GM04503 (cell line): ENCODE measurements at regions not wholly inside any gene's neighbourhood (a gene's known extent, or its start where the extent isn't known, plus 50 kb on each side); places are given as distances from the start of the nearest gene placed in this dataset.
A peak's percentile ranks its signal among the peaks of the same experiment; 100 is the strongest.
"Not testable (repeated sequence)": the region's sequence is repeated elsewhere in the genome, so short reads cannot be mapped to it uniquely, and the experiment has no call there.

Experiments
- DNase-seq: peaks from one replicate; pipeline ENCODE4 v3.0.0-alpha.2; 2012; ENCODE audit warnings: low read depth

- no peak for DNase-seq
Measured at GRCh38 chr20:26216025-26216424, 519.4 kb upstream of the ZNF337 start.

DNA sequence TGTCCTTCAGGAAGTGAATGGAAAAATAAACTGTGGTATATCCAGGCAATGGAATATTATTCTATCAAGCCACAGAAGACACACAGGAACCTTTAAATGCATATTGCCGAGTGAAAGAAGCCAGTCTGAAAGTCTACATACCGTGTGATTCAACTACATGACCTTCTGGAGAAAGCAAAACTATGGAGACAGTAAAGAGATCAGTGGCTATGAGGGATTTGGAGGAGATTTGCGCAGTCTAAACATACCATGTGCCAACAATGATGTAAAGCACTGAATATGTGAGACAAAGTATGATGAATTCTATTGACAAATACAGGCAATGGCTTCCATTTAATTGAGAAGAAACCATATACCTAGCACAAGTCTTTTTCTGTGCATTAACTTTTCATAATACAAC, 518.3 kb upstream of the ZNF337 start:
- DNase-seq = no peak

- DNase-seq = no peak
Measured at GRCh38 chr20:26209171-26209941, 512.7 kb upstream of the ZNF337 start.

DNA sequence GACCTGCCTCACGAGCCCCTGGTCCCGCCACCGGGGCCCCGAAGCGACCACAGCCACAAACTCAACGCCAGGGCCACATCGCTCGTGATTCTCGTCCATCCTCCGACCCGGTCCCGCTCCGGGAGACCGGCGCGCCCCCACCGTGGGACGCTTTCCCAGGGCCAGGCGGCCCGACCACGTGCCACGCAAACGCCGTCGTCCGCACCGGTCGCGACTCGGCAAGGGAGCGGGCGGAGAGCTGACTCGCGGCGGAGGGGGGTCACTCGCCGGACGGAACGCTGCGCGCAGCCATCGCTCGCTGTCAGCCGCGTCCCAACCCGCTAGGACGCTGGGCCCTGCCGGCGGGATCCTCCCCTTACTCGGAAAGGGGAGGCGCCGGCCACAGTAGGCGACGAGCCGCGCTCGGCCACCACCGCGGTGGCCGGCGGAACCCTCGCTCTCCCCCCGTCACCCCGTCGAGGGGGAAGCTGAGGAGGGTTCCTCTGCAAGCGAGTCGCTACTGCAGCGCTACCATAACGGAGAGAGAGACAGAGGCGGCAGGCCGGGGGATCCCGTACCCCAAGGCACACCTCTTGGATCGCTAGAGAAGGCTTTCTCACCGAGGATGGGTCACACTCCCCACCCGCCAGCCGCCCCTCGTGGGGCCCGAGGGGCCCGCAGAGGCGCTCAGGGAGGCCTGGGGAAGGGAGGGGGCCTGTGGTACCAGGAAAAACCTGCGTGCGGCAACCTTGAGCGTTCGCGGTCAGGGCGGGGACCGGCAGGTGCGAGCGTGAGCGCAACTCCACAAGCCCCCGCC, 511.8 kb upstream of the ZNF337 start:
- no peak for DNase-seq

DNA sequence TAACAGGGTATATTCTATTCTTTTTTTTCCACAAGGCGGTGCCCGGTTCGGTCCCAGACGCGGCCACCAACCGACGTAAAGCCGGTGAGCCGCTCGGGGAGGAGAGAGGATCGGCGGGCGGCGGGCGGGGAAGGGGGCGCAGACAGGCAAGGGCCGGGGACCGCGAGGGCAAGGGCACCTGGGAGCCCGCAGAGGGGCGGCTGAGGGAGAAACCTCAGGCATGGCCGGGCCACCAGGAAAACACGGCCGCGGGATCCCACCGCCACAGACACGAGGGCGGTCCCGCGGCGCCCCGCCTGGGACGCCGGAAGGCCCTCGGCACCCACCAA, 511.3 kb upstream of the ZNF337 start:
- not testable (repeated sequence) for DNase-seq

DNA sequence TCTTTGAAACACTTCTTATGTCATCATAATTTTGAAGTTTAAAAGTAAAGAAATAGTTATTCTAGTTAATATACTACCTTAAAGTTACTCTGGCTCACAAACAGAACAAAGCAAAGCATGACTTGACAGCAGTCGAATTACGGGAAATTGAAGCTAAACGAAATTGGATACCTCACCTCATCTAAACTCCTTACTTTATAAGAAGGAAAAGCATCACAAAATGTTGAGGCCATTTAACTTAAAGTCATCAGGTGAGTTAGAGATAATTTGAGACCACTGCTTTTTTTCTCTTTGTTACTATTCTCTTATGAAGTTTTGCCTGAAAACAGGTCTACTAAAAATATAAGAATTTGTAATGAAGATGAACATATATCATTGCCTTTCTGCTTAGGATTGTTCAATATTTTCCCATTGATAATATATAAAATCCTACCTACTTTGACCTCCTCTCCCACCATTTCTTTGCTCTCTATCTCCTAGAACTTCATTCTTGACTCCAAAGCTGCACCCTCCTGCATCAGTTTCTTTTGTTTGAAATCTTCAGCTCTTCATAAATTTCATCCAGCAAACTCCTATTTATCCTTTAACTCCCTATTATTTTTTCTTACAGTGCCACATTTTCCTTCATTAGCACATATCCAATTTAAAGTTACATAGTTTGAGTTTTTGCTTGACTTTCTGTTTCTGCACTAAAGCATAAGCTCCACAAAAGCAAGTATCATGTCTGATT, 510.7 kb upstream of the ZNF337 start:
- no peak for DNase-seq

DNA sequence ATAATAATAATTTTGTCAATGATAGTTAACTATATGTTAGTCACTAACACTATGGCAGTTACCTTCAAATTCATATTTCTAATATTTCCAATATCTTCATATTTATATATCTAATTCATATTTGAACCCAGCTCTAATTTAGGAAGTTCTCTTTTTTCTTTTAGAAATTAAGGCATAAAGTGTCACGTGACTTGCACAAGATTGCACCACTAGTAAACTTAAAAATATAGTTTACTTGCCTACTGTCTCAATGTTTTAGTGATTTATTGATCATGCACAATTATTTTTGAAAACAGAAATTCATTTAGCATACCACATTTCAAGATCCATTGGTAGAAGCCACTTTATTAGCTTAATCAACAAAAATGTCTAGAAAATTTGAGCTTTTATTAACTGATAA, 508.7 kb upstream of the ZNF337 start:
- no peak for DNase-seq

- not testable (repeated sequence) for DNase-seq
Measured at GRCh38 chr20:26201026-26201425, 504.4 kb upstream of the ZNF337 start.

DNA sequence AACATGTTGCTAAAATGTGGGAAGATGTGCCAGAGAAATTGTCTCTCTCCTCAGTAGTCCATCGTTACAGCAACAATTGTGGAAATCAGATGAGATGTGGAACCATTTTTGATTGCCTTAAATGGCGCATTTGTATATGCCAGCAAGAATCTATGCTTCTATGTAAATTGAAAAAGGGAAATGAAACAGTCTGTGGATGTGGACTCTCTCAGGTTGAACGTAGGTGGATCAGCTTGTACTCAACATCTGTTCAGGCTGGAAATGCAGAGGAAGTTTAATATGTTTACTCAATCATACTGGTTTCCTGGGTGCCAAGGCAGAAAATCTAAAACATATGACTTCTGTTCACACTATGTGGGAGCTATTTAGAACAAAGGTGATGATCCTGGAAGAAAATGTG, 490.7 kb upstream of the ZNF337 start:
- DNase-seq = not testable (repeated sequence)

GRCh38 chr20:26183720-26184119, 487.1 kb upstream of the ZNF337 start:
- DNase-seq = not testable (repeated sequence)

DNA sequence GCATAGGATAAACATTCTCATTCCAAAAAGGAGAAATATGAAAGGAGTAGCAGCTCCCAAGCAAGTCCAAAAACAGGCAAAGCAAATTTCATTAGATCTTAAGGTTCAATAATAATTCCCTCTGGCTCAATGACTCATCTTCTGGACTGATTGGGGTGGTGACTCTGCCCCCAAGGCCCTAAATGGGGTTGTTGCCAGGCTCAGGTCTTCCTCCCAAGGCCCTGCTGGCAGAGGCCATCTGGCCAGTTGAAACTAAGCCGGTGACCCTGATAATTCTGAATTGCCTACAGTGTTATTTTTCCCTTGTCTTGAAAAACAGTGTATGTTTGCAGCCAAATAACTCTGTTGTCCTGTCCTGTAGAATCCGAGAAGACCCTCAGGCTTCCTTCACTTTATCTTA, 484.7 kb upstream of the ZNF337 start:
- not testable (repeated sequence) for DNase-seq

DNA sequence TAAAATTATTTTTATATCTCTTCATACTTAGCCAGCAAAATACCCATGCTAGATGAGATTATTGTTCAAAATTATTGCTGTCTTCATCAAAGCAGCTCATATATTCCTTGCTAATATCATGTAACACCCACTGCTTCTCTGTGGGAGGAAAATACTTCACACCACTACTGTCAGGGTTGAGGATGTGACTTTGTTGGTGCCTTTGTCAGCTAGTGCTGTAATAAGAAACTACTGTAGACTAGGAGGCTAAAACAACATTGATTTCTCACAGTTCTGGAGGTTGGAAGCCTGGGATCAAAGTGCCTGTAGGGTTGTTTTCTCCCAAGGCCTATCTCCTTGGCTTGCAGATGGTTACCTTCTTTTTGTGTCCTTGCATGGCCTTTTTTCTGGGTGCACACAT, 475.2 kb upstream of the ZNF337 start:
- not testable (repeated sequence) for DNase-seq

DNA sequence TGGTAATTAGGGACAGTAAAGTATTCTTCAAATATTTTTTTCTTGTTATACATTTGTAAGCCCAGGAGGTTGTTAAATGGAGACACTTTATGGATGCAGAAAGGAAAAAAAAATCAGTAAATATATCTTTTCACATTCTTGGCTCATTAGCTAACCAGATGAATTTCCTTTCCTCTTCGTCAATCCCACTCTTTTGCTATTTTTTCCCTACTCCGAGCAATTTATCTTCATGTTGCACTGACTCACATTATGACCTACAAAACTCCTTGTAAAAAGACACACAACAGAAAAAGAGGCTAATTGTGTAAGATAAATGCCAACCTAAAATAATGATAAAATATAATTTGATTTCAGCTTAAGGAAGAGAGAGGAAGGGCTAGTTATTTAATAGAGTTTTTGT, 472.9 kb upstream of the ZNF337 start:
- peak; percentile 62 for DNase-seq

DNA sequence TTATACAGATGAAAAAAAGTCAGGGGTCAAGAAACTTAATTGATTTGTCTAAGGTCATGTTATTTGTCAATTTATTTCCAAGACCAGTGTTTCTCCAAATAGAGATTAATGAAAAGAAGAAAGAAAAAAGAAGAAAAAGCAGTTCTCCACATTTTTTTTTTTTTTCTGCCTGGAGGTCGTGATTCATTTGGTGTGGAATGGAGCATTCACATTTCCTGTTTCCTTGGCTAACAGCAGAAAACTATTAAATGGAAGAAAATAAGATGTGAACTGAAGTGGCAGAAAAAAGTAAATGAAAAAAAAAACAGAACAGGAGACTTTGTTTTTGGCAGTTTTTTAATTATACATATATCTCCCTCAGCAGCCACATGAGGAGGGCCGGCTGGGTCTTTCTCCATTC, 470.8 kb upstream of the ZNF337 start:
- peak; percentile 17 for DNase-seq

GRCh38 chr20:26163890-26164289, 467.2 kb upstream of the ZNF337 start:
- peak; percentile 86 for DNase-seq

GRCh38 chr20:26163151-26163550, 466.5 kb upstream of the ZNF337 start:
- DNase-seq = not testable (repeated sequence)

- DNase-seq = not testable (repeated sequence)
Measured at GRCh38 chr20:26161741-26162140, 465.1 kb upstream of the ZNF337 start.

DNA sequence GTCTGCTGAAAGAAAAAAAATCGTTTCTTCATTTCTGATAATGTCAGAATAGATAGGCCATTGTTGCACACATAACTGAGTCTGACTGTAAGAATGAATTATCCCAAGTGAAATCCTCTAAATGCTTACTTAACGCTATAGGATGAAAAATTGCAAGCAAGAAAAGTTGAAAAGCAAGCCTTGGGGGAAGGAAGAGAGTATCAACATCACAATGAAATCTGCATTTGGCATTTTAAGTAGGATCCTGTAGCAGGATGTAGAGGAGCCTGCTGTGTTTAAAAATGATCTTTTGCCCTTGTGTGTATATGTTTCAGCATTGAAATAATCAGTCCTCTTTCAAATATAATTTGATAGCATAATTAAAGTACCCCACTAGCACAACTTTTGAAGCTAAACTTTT, 464.3 kb upstream of the ZNF337 start:
- not testable (repeated sequence) for DNase-seq

DNA sequence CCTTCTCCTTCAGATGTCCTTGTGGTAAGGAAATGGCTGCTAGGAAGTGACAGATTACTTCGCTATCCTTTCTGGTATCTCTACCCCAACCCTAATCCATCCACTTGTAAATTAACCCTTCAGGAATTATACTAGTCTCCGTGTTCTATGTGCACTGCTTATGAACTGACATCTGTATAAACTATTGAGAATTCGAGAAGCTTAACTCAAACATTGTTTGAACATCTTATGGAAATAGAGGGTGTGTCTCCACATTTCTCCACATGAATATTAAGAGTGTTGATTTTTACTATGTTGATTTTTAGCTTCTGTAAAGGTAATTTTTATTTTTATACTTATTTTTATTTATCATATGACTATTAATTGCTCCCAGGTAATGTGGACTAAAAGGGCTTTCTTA, 457.6 kb upstream of the ZNF337 start:
- no peak for DNase-seq

DNA sequence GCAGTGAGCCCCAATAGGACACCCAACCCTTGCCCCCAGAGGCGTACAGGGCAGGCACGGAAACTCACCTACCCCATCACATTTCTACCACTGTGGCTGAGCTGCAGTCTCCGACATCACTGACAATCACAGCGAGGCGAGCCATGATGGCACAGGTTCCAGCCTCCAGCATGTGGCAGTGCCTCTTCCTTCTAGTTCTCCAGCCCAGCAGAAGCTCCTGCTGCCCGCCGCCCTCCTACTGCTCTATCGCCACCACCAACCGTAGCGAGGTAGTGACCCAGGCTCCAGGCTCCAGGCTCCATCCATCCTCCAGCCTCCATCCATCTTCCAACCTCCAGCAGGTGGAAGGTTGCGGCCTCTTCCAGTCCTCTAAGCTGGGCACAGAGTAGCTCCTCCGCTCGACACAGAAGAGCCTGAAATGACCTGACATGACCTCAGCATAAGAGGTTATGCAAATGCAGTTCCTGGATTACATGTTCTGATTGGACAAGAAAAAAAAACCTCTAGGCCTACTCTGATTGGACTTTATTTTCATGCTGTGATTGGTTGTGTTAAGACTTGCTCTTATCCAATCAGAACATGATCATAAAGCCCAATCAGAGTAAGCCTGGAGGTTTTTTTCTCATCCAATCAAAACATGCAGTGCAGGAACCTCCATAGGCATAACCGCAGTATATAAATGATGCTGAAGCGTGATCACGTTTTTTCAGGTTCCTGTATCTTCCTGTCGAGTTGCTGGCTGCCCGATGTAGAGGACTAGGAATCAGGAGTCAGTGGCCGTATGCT, 438.9 kb upstream of the ZNF337 start:
- no peak for DNase-seq

- no peak for DNase-seq
Measured at GRCh38 chr20:26134606-26135005, 438.0 kb upstream of the ZNF337 start.

DNA sequence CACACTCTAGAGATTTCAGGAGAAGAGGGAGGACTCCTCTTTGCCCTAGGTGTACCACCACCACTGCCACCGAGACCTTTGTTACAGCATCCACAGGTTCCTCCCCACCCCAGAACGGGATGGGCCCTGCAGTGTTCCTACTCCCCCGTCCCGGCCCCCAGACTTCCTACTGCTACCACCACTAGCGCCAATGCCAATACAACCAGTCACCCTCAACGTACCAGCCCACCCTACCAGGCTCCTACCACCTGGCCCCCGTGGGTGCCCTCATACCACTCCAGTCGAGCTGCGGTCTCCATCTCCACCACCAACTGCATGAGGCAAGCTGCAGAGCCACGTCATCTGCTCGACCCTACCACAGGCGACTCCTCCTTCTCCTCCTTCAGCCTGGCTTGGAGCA, 437.1 kb upstream of the ZNF337 start:
- DNase-seq = not testable (repeated sequence)
